Gastrocnemius medialis (tissue), 4 donors: ENCODE measurements at regions not wholly inside any gene's neighbourhood (a gene's known extent, or its start where the extent isn't known, plus 50 kb on each side); places are given as distances from the start of the nearest gene placed in this dataset.

Experiments
- CTCF ChIP-seq, 5 experiments: fragments of 450-650 bp in 3 of 5; fragments of 200-600 bp in 2 of 5; sonication (generic) in 2 of 5; IDR thresholded peaks in 4 of 5; conservative IDR thresholded peaks in 1 of 5; 1 replicate in 4 of 5; 2 replicates in 1 of 5; pipeline ENCODE4 v1.5.1; 2016 to 2019; ENCODE audit warnings: antibody characterized with exemption in 5 of 5, mild to moderate bottlenecking in 3 of 5, moderate library complexity in 3 of 5
- POLR2A ChIP-seq, 2 donors: fragments of 450-650 bp; IDR thresholded peaks; one replicate each; pipeline ENCODE4 v1.6.1; 2017; ENCODE audit warnings: antibody characterized with exemption in 2 of 2, mild to moderate bottlenecking in 2 of 2, moderate library complexity in 2 of 2

- TF ChIP-seq POLR2A (IDR thresholded peaks at IDR 0.05) (no peak), CTCF (IDR thresholded peaks at IDR 0.05 in 4 of 5, conservative IDR thresholded peaks at IDR 0.05 in 1 of 5) (no peak)
Measured at GRCh38 chr21:27164208-27165177, 197.6 kb upstream of the ADAMTS5 start.
